ENCODE measurements at regions not wholly inside any gene's neighbourhood (a gene's known extent, or its start where the extent isn't known, plus 50 kb on each side); places are given as distances from the start of the nearest gene placed in this dataset.
"Not testable (repeated sequence)": the region's sequence is repeated elsewhere in the genome, so short reads cannot be mapped to it uniquely, and the experiment has no call there.

DNA sequence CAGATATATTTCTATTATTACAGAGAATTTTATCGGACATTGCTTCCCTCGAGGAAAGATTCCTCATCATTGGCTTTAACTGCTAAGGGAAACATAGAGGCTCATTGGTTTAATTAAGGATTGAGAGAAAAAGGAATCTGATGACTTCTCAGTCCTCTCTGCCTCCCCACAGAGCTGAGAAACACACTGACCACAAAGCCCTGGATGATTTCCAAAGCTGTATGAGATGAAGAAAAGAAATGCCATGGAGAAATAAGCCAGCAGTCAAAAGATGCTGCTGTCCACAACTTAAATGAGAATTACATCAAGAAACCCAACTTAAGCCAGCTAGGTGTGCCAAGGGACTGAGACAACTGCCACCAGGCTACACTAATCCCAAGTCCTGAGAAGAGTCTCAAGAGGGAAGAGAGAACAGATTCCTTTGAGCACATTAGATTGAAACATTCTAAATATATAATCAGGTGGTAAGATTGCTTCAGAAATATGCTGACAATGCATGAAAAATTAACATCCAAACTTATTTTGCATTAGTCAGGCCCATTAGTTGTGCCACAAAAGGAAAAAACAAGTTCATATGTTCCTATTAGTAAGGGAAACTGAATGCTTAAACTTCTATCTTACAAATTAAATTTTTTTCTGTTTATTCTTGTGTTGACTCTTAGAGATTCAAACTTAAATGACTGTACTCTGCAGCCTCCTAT, 308.1 kb upstream of the CYRIA start:
- H3K27ac ChIP-seq (ENCODE audit: insufficient read depth, low read depth, low read length, poor library complexity, severe bottlenecking): no peak overlapping the region
- H3K4me3 ChIP-seq (ENCODE audit: insufficient read depth, low read depth, low read length): no peak overlapping the region
- no peaks in the 10 kb centered on the region for H3K9me3 ChIP-seq (ENCODE audit: control insufficient read depth, low read length)
- H3K27me3 ChIP-seq (ENCODE audit: control insufficient read depth, insufficient read depth, low read length, poor library complexity, severe bottlenecking): no peaks in the 10 kb centered on the region
- WGBS, 2 experiments: 75 to 96% methylated on average over 2 of the region's 2 CpGs
- H3K36me3 ChIP-seq (ENCODE audit: control insufficient read depth, insufficient read depth, low read length): no peaks in the 10 kb centered on the region
- no peaks in the 10 kb centered on the region for H3K4me1 ChIP-seq (ENCODE audit: control insufficient read depth, insufficient read depth, low read length)

DNA sequence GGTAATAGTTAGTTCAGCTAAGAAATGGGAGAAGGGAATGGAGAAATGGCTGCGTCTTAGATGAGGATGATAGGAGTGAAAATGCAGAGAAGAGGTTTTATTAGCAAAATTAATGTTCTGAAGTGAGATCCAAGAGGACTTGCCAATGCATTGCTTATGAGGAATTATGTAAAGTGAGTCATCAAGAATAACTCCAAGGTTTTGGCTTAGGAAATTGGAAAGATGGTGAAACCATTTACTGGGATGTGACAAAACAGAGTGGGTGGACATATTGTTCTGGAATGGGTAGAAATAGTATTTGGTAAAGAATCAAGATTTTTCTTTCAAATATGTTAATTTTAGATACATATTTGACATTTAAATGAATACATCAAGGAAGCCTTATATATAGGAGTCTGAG, 306.6 kb upstream of the CYRIA start:
- H3K36me3 ChIP-seq (ENCODE audit: control insufficient read depth, insufficient read depth, low read length): no peaks in the 10 kb centered on the region
- WGBS, 2 experiments: 96% methylated on average over 1 of the region's 1 CpG
- H3K27ac ChIP-seq (ENCODE audit: insufficient read depth, low read depth, low read length, poor library complexity, severe bottlenecking): no peak overlapping the region
- no peak overlapping the region for H3K4me3 ChIP-seq (ENCODE audit: insufficient read depth, low read depth, low read length)
- H3K9me3 ChIP-seq (ENCODE audit: control insufficient read depth, low read length): no peaks in the 10 kb centered on the region
- H3K4me1 ChIP-seq (ENCODE audit: control insufficient read depth, insufficient read depth, low read length): no peaks in the 10 kb centered on the region
- H3K27me3 ChIP-seq (ENCODE audit: control insufficient read depth, insufficient read depth, low read length, poor library complexity, severe bottlenecking): no peaks in the 10 kb centered on the region

- WGBS, 2 experiments: 90 to 91% methylated on average over 4 of the region's 4 CpGs
- H3K27me3 ChIP-seq (ENCODE audit: control insufficient read depth, insufficient read depth, low read length, poor library complexity, severe bottlenecking): no peaks in the 10 kb centered on the region
- H3K27ac ChIP-seq (ENCODE audit: insufficient read depth, low read depth, low read length, poor library complexity, severe bottlenecking): no peak overlapping the region
- no peak overlapping the region for H3K4me3 ChIP-seq (ENCODE audit: insufficient read depth, low read depth, low read length)
- H3K9me3 ChIP-seq (ENCODE audit: control insufficient read depth, low read length): no peaks in the 10 kb centered on the region
- H3K4me1 ChIP-seq (ENCODE audit: control insufficient read depth, insufficient read depth, low read length): no peaks in the 10 kb centered on the region
- no peaks in the 10 kb centered on the region for H3K36me3 ChIP-seq (ENCODE audit: control insufficient read depth, insufficient read depth, low read length)
These were observed 306.1 kb upstream of the CYRIA start for GRCh38 chr2:16971722-16972234.

DNA sequence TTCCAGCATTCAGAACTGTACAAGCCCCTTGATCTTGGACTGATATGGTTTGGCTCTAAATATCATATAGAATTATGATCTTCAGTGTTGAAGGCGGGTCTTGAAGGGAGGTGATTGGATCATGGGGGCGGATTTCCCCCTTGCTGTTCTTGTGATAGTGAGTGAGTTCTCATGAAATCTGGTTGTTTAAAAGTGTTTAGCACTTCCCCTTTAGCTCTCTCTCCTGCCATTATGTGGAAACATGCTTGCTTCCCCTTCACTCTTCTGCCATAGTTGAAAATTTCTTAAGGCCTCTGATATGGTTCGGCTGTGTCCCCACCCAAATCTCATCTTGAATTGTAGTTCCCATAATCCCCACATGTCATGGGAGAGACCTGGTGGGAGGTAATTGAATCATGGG, 305.3 kb upstream of the CYRIA start:
- H3K27ac ChIP-seq (ENCODE audit: insufficient read depth, low read depth, low read length, poor library complexity, severe bottlenecking); H3K27me3 ChIP-seq (ENCODE audit: control insufficient read depth, insufficient read depth, low read length, poor library complexity, severe bottlenecking); H3K4me1 ChIP-seq (ENCODE audit: control insufficient read depth, insufficient read depth, low read length); H3K36me3 ChIP-seq (ENCODE audit: control insufficient read depth, insufficient read depth, low read length); H3K9me3 ChIP-seq (ENCODE audit: control insufficient read depth, low read length); H3K4me3 ChIP-seq (ENCODE audit: insufficient read depth, low read depth, low read length): not testable (repeated sequence)
- WGBS, 2 experiments: 96 to 98% methylated on average over 3 of the region's 3 CpGs

DNA sequence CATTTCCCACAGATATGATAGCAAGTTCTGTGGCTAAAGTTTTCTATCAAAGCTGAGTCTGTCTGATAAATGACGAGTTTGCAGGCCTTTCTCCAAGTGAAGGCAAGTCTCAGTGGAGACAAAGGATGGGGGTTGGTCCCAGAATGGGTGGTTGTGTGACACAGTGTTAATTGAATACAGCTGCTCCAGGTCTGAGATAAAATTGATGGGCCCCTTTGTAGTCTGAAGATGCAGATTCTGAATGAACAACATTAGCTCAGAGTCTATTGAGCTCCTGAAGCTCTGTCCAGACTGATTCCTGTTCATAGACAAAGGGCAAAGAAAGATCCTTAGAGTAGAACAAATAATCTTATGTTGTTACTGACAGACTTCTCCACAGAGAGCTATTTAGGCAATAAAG, 296.9 kb upstream of the CYRIA start:
- H3K36me3 ChIP-seq (ENCODE audit: control insufficient read depth, insufficient read depth, low read length): no peaks in the 10 kb centered on the region
- H3K4me1 ChIP-seq (ENCODE audit: control insufficient read depth, insufficient read depth, low read length): peaks cover 10% of the 10 kb centered on the region
- no peak overlapping the region for H3K4me3 ChIP-seq (ENCODE audit: insufficient read depth, low read depth, low read length)
- no peaks in the 10 kb centered on the region for H3K27me3 ChIP-seq (ENCODE audit: control insufficient read depth, insufficient read depth, low read length, poor library complexity, severe bottlenecking)
- no peaks in the 10 kb centered on the region for H3K9me3 ChIP-seq (ENCODE audit: control insufficient read depth, low read length)
- H3K27ac ChIP-seq (ENCODE audit: insufficient read depth, low read depth, low read length, poor library complexity, severe bottlenecking): no peak overlapping the region
- 68 to 72% methylated on average over 1 of the region's 1 CpG for WGBS, 2 experiments

DNA sequence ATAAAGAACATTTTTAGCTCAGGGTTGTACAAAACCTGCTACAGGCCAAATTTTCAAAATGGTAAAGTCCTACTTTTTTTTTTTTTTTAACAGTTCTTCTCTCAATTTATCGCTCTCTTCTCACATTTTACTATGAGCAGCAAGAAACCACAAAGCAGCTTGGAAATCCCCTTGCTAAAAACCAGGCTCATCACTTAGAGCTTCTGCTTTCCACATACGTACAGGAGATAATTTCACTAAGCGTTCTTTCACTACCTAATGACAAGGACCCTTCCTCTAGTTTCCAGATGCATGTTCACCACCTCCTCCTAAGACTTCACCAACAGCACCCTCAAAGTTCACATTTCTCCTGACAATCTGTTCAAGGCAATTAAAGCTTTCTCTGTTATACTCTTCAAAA, 294.9 kb upstream of the CYRIA start:
- Histone ChIP-seq H3K36me3 (ENCODE audit: control insufficient read depth, insufficient read depth, low read length) (no peaks in the 10 kb centered on the region), H3K27me3 (ENCODE audit: control insufficient read depth, insufficient read depth, low read length, poor library complexity, severe bottlenecking) (no peaks in the 10 kb centered on the region), H3K9me3 (ENCODE audit: control insufficient read depth, low read length) (no peaks in the 10 kb centered on the region), H3K4me3 (ENCODE audit: insufficient read depth, low read depth, low read length) (no peak overlapping the region), H3K4me1 (ENCODE audit: control insufficient read depth, insufficient read depth, low read length) (peaks cover 10% of the 10 kb centered on the region), H3K27ac (ENCODE audit: insufficient read depth, low read depth, low read length, poor library complexity, severe bottlenecking) (no peak overlapping the region)
- WGBS, 2 experiments: 94 to 97% methylated on average over 3 of the region's 3 CpGs

- H3K9me3 ChIP-seq (ENCODE audit: control insufficient read depth, low read length): no peaks in the 10 kb centered on the region
- no peaks in the 10 kb centered on the region for H3K27me3 ChIP-seq (ENCODE audit: control insufficient read depth, insufficient read depth, low read length, poor library complexity, severe bottlenecking)
- H3K4me3 ChIP-seq (ENCODE audit: insufficient read depth, low read depth, low read length): no peak overlapping the region
- H3K4me1 ChIP-seq (ENCODE audit: control insufficient read depth, insufficient read depth, low read length): peaks cover 10% of the 10 kb centered on the region
- no peaks in the 10 kb centered on the region for H3K36me3 ChIP-seq (ENCODE audit: control insufficient read depth, insufficient read depth, low read length)
- WGBS, 2 experiments: 88 to 93% methylated on average over 4 of the region's 4 CpGs
- no peak overlapping the region for H3K27ac ChIP-seq (ENCODE audit: insufficient read depth, low read depth, low read length, poor library complexity, severe bottlenecking)
These were observed 292.6 kb upstream of the CYRIA start for GRCh38 chr2:16958266-16958665.

- H3K4me1 ChIP-seq (ENCODE audit: control insufficient read depth, insufficient read depth, low read length): no peaks in the 10 kb centered on the region
- H3K4me3 ChIP-seq (ENCODE audit: insufficient read depth, low read depth, low read length): no peak overlapping the region
- no peaks in the 10 kb centered on the region for H3K36me3 ChIP-seq (ENCODE audit: control insufficient read depth, insufficient read depth, low read length)
- H3K27ac ChIP-seq (ENCODE audit: insufficient read depth, low read depth, low read length, poor library complexity, severe bottlenecking): no peak overlapping the region
- H3K27me3 ChIP-seq (ENCODE audit: control insufficient read depth, insufficient read depth, low read length, poor library complexity, severe bottlenecking): no peaks in the 10 kb centered on the region
- no peaks in the 10 kb centered on the region for H3K9me3 ChIP-seq (ENCODE audit: control insufficient read depth, low read length)
- WGBS, 2 experiments: 94% methylated on average over 1 of the region's 1 CpG; no CpG with 5 or more reads in 1 of the 2 experiments
These were observed 287.2 kb upstream of the CYRIA start for GRCh38 chr2:16952805-16953204.

GRCh38 chr2:16952368-16952767, 286.7 kb upstream of the CYRIA start:
- Histone ChIP-seq H3K9me3 (ENCODE audit: control insufficient read depth, low read length) (no peaks in the 10 kb centered on the region), H3K27ac (ENCODE audit: insufficient read depth, low read depth, low read length, poor library complexity, severe bottlenecking) (no peak overlapping the region), H3K36me3 (ENCODE audit: control insufficient read depth, insufficient read depth, low read length) (no peaks in the 10 kb centered on the region), H3K4me3 (ENCODE audit: insufficient read depth, low read depth, low read length) (no peak overlapping the region), H3K4me1 (ENCODE audit: control insufficient read depth, insufficient read depth, low read length) (no peaks in the 10 kb centered on the region), H3K27me3 (ENCODE audit: control insufficient read depth, insufficient read depth, low read length, poor library complexity, severe bottlenecking) (no peaks in the 10 kb centered on the region)

GRCh38 chr2:16950436-16950835, 284.8 kb upstream of the CYRIA start:
- no peaks in the 10 kb centered on the region for H3K36me3 ChIP-seq (ENCODE audit: control insufficient read depth, insufficient read depth, low read length)
- no peaks in the 10 kb centered on the region for H3K9me3 ChIP-seq (ENCODE audit: control insufficient read depth, low read length)
- H3K27ac ChIP-seq (ENCODE audit: insufficient read depth, low read depth, low read length, poor library complexity, severe bottlenecking): no peak overlapping the region
- no peaks in the 10 kb centered on the region for H3K4me1 ChIP-seq (ENCODE audit: control insufficient read depth, insufficient read depth, low read length)
- 85 to 96% methylated on average over 2 of the region's 2 CpGs for WGBS, 2 experiments
- H3K4me3 ChIP-seq (ENCODE audit: insufficient read depth, low read depth, low read length): no peak overlapping the region
- no peaks in the 10 kb centered on the region for H3K27me3 ChIP-seq (ENCODE audit: control insufficient read depth, insufficient read depth, low read length, poor library complexity, severe bottlenecking)

DNA sequence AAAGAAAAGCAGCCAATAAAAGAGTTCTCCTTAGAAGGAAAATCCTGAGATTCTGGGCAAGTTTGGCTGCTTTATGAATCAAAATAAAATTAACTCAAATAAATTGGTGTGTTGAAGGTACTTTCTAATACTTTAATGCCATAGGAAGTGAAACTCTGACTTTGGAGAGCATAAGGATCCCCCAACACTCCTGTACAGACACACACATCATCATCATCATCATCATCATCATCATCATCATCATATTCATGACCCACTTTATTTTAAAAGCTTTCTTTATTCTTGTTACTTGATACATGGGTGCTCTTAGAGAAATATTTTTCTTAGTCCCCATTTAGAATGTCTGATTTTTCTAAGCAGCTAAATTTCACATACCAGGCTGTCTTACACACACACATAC, 283.1 kb upstream of the CYRIA start:
- Histone ChIP-seq H3K9me3 (ENCODE audit: control insufficient read depth, low read length) (no peaks in the 10 kb centered on the region), H3K27ac (ENCODE audit: insufficient read depth, low read depth, low read length, poor library complexity, severe bottlenecking) (no peak overlapping the region), H3K27me3 (ENCODE audit: control insufficient read depth, insufficient read depth, low read length, poor library complexity, severe bottlenecking) (no peaks in the 10 kb centered on the region), H3K4me1 (ENCODE audit: control insufficient read depth, insufficient read depth, low read length) (no peaks in the 10 kb centered on the region), H3K4me3 (ENCODE audit: insufficient read depth, low read depth, low read length) (no peak overlapping the region), H3K36me3 (ENCODE audit: control insufficient read depth, insufficient read depth, low read length) (no peaks in the 10 kb centered on the region)

All from ectodermal cell (in vitro differentiated cells).